Transverse colon (tissue), 3 donors: ENCODE measurements at regions not wholly inside any gene's neighbourhood (a gene's known extent, or its start where the extent isn't known, plus 50 kb on each side); places are given as distances from the start of the nearest gene placed in this dataset.

Experiments used
- CTCF ChIP-seq, 5 experiments: fragments of 200-600 bp in 3 of 5; fragments of 450-650 bp in 2 of 5; sonication (generic) in 3 of 5; IDR thresholded peaks; 1 replicate in 2 of 5; 2 replicates in 3 of 5; pipeline ENCODE4 v1.5.1; 2016 to 2017; ENCODE audit warnings: antibody characterized with exemption in 5 of 5, inconsistent platforms in 3 of 5, mild to moderate bottlenecking in 2 of 5, moderate library complexity in 1 of 5
- EP300 ChIP-seq: sonication (generic); formaldehyde crosslinking; IDR thresholded peaks from one replicate; pipeline ENCODE4 v1.6.1; 2017; ENCODE audit warnings: antibody characterized with exemption, low read depth
- POLR2A ChIP-seq: fragments of 450-650 bp; IDR thresholded peaks from one replicate; pipeline ENCODE4 v1.6.1; 2016; ENCODE audit warnings: antibody characterized with exemption, mild to moderate bottlenecking, moderate library complexity

- TF ChIP-seq POLR2A (no peak), CTCF (IDR thresholded peaks at IDR 0.05) (no peak), EP300 (no peak)
These were observed 1054.6 kb upstream of the GBE1 start for GRCh38 chr3:82816086-82816485.
